ENCODE measurements at regions not wholly inside any gene's neighbourhood (a gene's known extent, or its start where the extent isn't known, plus 50 kb on each side); places are given as distances from the start of the nearest gene placed in this dataset.
"Not testable (repeated sequence)": the region's sequence is repeated elsewhere in the genome, so short reads cannot be mapped to it uniquely, and the experiment has no call there.

GRCh38 chr16:21516705-21517040 lies 82.7 kb upstream of the METTL9 start:
- not testable (repeated sequence) for DNase-seq (ENCODE audit: low read depth, low spot score)

GRCh38 chr16:21517263-21517662 lies 82.1 kb upstream of the METTL9 start:
- DNase-seq (ENCODE audit: low read depth, low spot score): not testable (repeated sequence)

GRCh38 chr16:21519361-21520133 lies 79.8 kb upstream of the METTL9 start:
- DNase-seq (ENCODE audit: low read depth, low spot score): not testable (repeated sequence)

GRCh38 chr16:21520134-21521047 lies 79.0 kb upstream of the METTL9 start:
- DNase-seq (ENCODE audit: low read depth, low spot score): peak; percentile 100

- DNase-seq (ENCODE audit: low read depth, low spot score): not testable (repeated sequence)
These were observed 78.4 kb upstream of the METTL9 start for GRCh38 chr16:21521048-21521389.

- DNase-seq (ENCODE audit: low read depth, low spot score): peak; percentile 92
These were observed 77.8 kb upstream of the METTL9 start for GRCh38 chr16:21521390-21522143.

GRCh38 chr16:21522846-21523245 lies 76.5 kb upstream of the METTL9 start:
- not testable (repeated sequence) for DNase-seq (ENCODE audit: low read depth, low spot score)

- DNase-seq (ENCODE audit: low read depth, low spot score): no peak
These were observed 75.8 kb upstream of the METTL9 start for GRCh38 chr16:21523411-21524067.

- DNase-seq (ENCODE audit: low read depth, low spot score): no peak
These were observed 75.2 kb upstream of the METTL9 start for GRCh38 chr16:21524068-21524751.

GRCh38 chr16:21524752-21525028 lies 74.7 kb upstream of the METTL9 start:
- DNase-seq (ENCODE audit: low read depth, low spot score): not testable (repeated sequence)

GRCh38 chr16:21525029-21525895 lies 74.1 kb upstream of the METTL9 start:
- DNase-seq (ENCODE audit: low read depth, low spot score): not testable (repeated sequence)

- DNase-seq (ENCODE audit: low read depth, low spot score): not testable (repeated sequence)
These were observed 73.1 kb upstream of the METTL9 start for GRCh38 chr16:21525956-21526922.

- DNase-seq (ENCODE audit: low read depth, low spot score): no peak
These were observed 72.2 kb upstream of the METTL9 start for GRCh38 chr16:21526923-21527807.

GRCh38 chr16:21529060-21529658 lies 70.2 kb upstream of the METTL9 start:
- not testable (repeated sequence) for DNase-seq (ENCODE audit: low read depth, low spot score)

GRCh38 chr16:21530729-21531383 lies 68.5 kb upstream of the METTL9 start:
- DNase-seq (ENCODE audit: low read depth, low spot score): not testable (repeated sequence)

- DNase-seq (ENCODE audit: low read depth, low spot score): not testable (repeated sequence)
These were observed 66.4 kb upstream of the METTL9 start for GRCh38 chr16:21532996-21533395.

GRCh38 chr16:21533474-21533873 lies 65.9 kb upstream of the METTL9 start:
- not testable (repeated sequence) for DNase-seq (ENCODE audit: low read depth, low spot score)

Measured in astrocyte of the hippocampus (primary cell).